Neural progenitor cell (in vitro differentiated cells): ENCODE measurements at regions not wholly inside any gene's neighbourhood (a gene's known extent, or its start where the extent isn't known, plus 50 kb on each side); places are given as distances from the start of the nearest gene placed in this dataset.

ENCODE experiments used
- EZH2 ChIP-seq: fragments of 200-600 bp; sonication (generic); IDR thresholded peaks from 2 replicates; pipeline ENCODE4 v1.6.1; 2017; ENCODE audit warnings: antibody characterized with exemption, mild to moderate bottlenecking, moderate library complexity
- EZH2phosphoT487 ChIP-seq: fragments of 200-600 bp; sonication (generic); IDR thresholded peaks from 2 replicates; pipeline ENCODE4 v1.6.1; 2017; ENCODE audit warnings: antibody characterized with exemption
- TF ChIP-seq, protein P1 (sequence below): fragments of 200-600 bp; sonication (generic); IDR thresholded peaks from 2 replicates; pipeline ENCODE4 v1.5.1; 2017; ENCODE audit warnings: antibody characterized with exemption, mild to moderate bottlenecking

- TF ChIP-seq, protein P1, sequence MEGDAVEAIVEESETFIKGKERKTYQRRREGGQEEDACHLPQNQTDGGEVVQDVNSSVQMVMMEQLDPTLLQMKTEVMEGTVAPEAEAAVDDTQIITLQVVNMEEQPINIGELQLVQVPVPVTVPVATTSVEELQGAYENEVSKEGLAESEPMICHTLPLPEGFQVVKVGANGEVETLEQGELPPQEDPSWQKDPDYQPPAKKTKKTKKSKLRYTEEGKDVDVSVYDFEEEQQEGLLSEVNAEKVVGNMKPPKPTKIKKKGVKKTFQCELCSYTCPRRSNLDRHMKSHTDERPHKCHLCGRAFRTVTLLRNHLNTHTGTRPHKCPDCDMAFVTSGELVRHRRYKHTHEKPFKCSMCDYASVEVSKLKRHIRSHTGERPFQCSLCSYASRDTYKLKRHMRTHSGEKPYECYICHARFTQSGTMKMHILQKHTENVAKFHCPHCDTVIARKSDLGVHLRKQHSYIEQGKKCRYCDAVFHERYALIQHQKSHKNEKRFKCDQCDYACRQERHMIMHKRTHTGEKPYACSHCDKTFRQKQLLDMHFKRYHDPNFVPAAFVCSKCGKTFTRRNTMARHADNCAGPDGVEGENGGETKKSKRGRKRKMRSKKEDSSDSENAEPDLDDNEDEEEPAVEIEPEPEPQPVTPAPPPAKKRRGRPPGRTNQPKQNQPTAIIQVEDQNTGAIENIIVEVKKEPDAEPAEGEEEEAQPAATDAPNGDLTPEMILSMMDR = no peak
- TF ChIP-seq EZH2 (no peak), EZH2phosphoT487 (no peak)
Measured at GRCh38 chrX:10370976-10371375, 214.2 kb downstream of the CLCN4 start.
